ENCODE measurements at regions not wholly inside any gene's neighbourhood (a gene's known extent, or its start where the extent isn't known, plus 50 kb on each side); places are given as distances from the start of the nearest gene placed in this dataset.

- no peak overlapping the region for H3K27ac ChIP-seq
- no peaks in the 10 kb centered on the region for H3K27me3 ChIP-seq
- 30 to 36% (median 32%) methylated on average over 3 of the region's 3 CpGs for WGBS, 5 donors
- no peak for DNase-seq
- H3K9me3 ChIP-seq = no peaks in the 10 kb centered on the region
- no peak overlapping the region for H3K4me3 ChIP-seq
- H3K36me3 ChIP-seq = no peaks in the 10 kb centered on the region
- no peaks in the 10 kb centered on the region for H3K4me1 ChIP-seq
- intact Hi-C loops (cut with DNase I; ENCODE audit: low total_unique reads) = no loop called here
- TF ChIP-seq POLR2A (IDR thresholded peaks at IDR 0.05) (no peak), CTCF (IDR thresholded peaks at IDR 0.05) (no peak), POLR2AphosphoS5 (IDR thresholded peaks at IDR 0.05) (no peak), EP300 (IDR thresholded peaks at IDR 0.05) (no peak)
Measured at GRCh38 chr19:33926306-33926705, 129.6 kb downstream of the KCTD15 start.

- Histone ChIP-seq H3K4me1 (no peaks in the 10 kb centered on the region), H3K4me3 (no peak overlapping the region), H3K27ac (no peak overlapping the region), H3K36me3 (no peaks in the 10 kb centered on the region), H3K9me3 (no peaks in the 10 kb centered on the region), H3K27me3 (no peaks in the 10 kb centered on the region)
- no peak for TF ChIP-seq EP300 (IDR thresholded peaks at IDR 0.05)
- no peak for TF ChIP-seq POLR2A (IDR thresholded peaks at IDR 0.05)
- TF ChIP-seq CTCF (IDR thresholded peaks at IDR 0.05) = no peak
- no peak for TF ChIP-seq POLR2AphosphoS5 (IDR thresholded peaks at IDR 0.05)
- intact Hi-C loops (cut with DNase I; ENCODE audit: low total_unique reads) = no loop called here
- 47 to 66% (median 57%) methylated on average over 5 of the region's 5 CpGs for WGBS, 5 donors
- no peak for DNase-seq
Measured at GRCh38 chr19:33927789-33928457, 131.3 kb downstream of the KCTD15 start.

- peaks cover 0 to 3% (median 3%) of the 10 kb centered on the region in 4 donors for H3K9me3 ChIP-seq
- intact Hi-C loops (cut with DNase I; ENCODE audit: low total_unique reads) = no loop called here
- WGBS, 5 donors = 76 to 92% (median 83%) methylated on average over 6 of the region's 6 CpGs
Measured at GRCh38 chr19:33928458-33928950, 131.8 kb downstream of the KCTD15 start.

GRCh38 chr19:33933931-33934330, 137.3 kb downstream of the KCTD15 start:
- Histone ChIP-seq H3K27me3 (no peaks in the 10 kb centered on the region), H3K9me3 (peaks cover 0 to 22% (median 16%) of the 10 kb centered on the region in 4 donors), H3K4me3 (no peak overlapping the region), H3K27ac (no peak overlapping the region), H3K36me3 (no peaks in the 10 kb centered on the region), H3K4me1 (peaks cover 0 to 6% (median 0%) of the 10 kb centered on the region in 4 donors)
- DNase-seq = no peak
- intact Hi-C loops (cut with DNase I; ENCODE audit: low total_unique reads) = no loop called here
- TF ChIP-seq POLR2A (IDR thresholded peaks at IDR 0.05) = no peak
- no peak for TF ChIP-seq POLR2AphosphoS5 (IDR thresholded peaks at IDR 0.05)
- no peak for TF ChIP-seq CTCF (IDR thresholded peaks at IDR 0.05)
- no peak for TF ChIP-seq EP300 (IDR thresholded peaks at IDR 0.05)
- 69 to 81% (median 72%) methylated on average over 2 of the region's 2 CpGs for WGBS, 5 donors

More at GRCh38 chr19:33928458-33928950, 131.8 kb downstream of the KCTD15 start:
- no peaks in the 10 kb centered on the region for H3K27me3 ChIP-seq
- no peaks in the 10 kb centered on the region for H3K36me3 ChIP-seq
- no peaks in the 10 kb centered on the region for H3K4me1 ChIP-seq
- TF ChIP-seq POLR2A (IDR thresholded peaks at IDR 0.05) = no peak
- no peak for TF ChIP-seq EP300 (IDR thresholded peaks at IDR 0.05)
- no peak for TF ChIP-seq CTCF (IDR thresholded peaks at IDR 0.05)
- no peak for TF ChIP-seq POLR2AphosphoS5 (IDR thresholded peaks at IDR 0.05)
- no peak overlapping the region for H3K4me3 ChIP-seq
- H3K27ac ChIP-seq = no peak overlapping the region
- no peak for DNase-seq

Measured in stomach (tissue), 8 donors.